ENCODE measurements at regions not wholly inside any gene's neighbourhood (a gene's known extent, or its start where the extent isn't known, plus 50 kb on each side); places are given as distances from the start of the nearest gene placed in this dataset.
"Not testable (repeated sequence)": the region's sequence is repeated elsewhere in the genome, so short reads cannot be mapped to it uniquely, and the experiment has no call there.

DNA sequence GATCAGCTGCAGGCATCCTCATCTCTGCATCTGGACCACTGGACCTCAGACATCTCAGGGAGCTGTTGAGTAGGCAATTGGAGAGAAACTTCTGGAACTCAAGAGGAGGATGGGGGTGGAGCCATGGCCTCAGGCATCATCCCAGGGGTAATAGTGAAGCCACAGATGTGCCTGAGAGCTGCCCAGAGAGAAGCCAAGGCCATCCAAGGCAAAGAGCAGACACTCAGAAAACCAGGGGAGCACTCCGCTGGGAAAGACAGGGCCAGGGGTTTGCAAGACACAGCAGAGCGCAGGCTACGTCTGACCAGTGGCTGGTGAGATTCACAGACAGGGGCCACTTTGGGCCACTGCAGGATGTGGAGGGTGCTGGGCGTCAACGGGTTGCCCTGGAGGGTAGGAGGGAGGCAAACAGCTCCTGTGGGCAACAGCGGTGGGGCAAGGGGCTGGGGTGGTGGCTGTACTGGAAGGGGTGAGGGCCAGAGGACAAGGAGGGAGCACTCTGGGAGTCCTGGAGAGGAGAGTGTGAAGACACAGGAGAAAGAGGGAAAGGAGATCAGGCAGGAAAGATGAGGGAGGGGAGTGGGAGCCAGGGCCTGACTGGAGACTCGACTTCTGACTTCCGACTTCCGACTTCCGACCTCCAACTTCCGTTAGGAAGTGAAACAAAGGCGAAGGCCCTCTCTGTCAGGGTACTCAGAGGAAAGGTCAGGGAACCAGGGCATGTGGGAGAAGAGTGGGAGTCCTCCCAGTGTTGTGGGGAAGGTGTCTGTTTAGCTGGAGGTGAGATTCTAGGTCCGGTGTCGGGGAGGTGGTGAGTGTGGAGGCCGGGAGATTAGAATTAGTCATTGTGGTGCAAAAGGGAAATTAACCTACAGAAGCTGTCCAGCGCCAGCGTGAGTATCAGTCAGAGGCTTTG is 69.7 kb upstream of the ANTXRL start:
- DNase-seq (ENCODE audit: insufficient read length, low spot score) (no peak), FAIRE-seq (no peak)
- TF ChIP-seq, protein P1, sequence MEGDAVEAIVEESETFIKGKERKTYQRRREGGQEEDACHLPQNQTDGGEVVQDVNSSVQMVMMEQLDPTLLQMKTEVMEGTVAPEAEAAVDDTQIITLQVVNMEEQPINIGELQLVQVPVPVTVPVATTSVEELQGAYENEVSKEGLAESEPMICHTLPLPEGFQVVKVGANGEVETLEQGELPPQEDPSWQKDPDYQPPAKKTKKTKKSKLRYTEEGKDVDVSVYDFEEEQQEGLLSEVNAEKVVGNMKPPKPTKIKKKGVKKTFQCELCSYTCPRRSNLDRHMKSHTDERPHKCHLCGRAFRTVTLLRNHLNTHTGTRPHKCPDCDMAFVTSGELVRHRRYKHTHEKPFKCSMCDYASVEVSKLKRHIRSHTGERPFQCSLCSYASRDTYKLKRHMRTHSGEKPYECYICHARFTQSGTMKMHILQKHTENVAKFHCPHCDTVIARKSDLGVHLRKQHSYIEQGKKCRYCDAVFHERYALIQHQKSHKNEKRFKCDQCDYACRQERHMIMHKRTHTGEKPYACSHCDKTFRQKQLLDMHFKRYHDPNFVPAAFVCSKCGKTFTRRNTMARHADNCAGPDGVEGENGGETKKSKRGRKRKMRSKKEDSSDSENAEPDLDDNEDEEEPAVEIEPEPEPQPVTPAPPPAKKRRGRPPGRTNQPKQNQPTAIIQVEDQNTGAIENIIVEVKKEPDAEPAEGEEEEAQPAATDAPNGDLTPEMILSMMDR (IDR thresholded peaks at IDR 0.05; ENCODE audit: insufficient read depth, missing control alignments) = no peak

DNA sequence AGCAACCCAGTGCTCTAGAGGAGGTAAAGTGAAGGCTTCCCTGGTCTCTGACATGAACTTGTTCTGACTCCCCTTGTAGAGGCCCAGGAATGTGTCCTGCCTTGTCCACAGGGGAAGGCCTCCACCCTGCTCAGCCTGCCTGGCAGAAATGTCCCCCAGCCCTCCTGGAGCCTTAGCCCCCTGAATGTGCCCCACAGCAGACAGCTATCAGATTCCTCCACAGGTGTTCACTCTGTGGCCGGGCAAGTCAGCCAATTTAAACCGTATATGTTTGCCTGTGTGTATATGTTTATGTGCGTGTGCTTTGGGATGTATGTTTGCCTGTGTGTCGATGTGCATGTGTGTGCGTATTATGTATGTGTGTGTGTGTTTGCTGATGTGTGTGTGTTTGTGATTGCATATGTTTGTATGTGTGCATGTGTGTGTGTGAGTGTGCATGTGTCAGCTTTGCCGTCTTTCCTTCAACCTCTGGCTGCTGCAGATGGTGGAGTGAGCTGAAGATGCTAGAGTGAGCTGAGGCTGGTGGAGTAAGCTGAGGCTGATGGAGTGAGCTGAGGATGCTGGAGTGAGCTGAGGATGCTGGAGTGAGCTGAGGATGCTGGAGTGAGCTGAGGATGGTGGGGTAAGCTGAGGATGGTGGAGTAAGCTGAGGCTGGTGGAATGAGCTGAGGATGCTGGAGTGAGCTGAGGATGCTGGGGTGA is 68.9 kb upstream of the ANTXRL start:
- no peak for DNase-seq (ENCODE audit: insufficient read length, low spot score)
- TF ChIP-seq, protein P1 (IDR thresholded peaks at IDR 0.05; ENCODE audit: insufficient read depth, missing control alignments) = no peak
- no peak for FAIRE-seq

DNA sequence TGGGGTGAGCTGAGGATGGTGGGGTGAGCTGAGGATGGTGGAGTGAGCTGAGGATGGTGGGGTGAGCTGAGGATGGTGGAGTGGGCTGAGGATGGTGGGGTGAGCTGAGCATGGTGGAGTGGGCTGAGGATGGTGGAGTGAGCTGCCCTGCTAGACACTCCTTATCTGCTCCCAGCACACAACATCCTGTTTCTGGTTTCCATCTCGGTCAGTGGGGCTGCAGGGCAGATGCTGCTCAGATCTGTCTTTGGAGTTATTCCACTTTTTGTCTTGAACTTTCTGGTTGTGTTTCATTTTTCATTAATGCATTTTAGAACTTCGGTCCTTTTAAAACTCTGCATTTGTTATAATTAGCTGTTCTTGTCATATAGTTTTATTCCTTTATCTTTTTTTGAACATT is 67.9 kb upstream of the ANTXRL start:
- TF ChIP-seq, protein P1 (IDR thresholded peaks at IDR 0.05; ENCODE audit: insufficient read depth, missing control alignments) = no peak
- no peak for DNase-seq (ENCODE audit: insufficient read length, low spot score)
- FAIRE-seq = no peak

DNA sequence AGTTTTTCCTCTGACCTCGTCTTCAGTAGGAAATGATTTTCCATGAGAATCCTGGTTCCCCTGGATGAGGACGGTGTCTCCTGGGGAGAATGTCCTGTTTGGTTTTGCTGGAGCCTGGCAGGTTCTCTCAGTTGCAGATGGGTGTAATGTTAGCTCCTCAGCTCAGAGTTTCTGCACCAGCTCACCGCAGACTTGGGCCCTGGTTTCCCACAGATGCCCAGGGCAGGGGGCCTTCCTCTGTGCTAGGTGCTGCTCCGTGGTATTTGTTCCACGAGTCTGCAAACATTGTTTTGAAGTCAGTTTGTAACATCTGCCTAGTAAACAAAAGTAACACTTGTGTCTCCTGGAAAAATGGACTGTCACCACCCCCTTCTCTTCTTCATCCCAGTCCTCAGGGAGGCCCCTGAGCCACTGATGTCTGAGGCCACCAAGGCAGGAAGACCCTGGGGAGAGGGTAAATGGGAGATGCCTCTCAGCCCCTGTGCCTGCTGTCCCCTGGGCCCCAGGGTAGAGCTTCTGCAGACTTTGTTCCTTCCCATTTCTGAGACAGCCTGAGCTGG is 67.3 kb upstream of the ANTXRL start:
- FAIRE-seq; DNase-seq (ENCODE audit: insufficient read length, low spot score): not testable (repeated sequence)

DNA sequence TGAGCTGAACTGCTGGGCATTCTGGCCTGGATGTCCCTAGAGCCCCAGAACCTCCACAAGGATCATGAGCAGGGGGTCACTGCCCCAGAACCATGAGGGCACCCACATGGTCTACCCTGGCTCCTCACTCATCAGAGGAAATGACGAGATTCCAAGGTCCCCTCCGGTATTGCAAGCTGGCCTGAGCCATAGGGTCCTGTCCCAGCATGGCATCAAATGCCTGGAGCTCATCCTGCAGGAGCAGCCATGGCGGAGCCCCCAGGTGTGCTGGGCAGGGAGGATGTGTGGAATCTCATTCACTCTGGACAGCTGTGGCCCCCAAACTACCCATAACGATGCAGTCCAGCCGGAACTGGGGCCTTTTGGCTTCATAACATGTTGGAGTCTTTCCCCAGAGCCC is 66.6 kb upstream of the ANTXRL start:
- FAIRE-seq = no peak
- TF ChIP-seq, protein P1 (IDR thresholded peaks at IDR 0.05; ENCODE audit: insufficient read depth, missing control alignments) = no peak
- no peak for DNase-seq (ENCODE audit: insufficient read length, low spot score)

DNA sequence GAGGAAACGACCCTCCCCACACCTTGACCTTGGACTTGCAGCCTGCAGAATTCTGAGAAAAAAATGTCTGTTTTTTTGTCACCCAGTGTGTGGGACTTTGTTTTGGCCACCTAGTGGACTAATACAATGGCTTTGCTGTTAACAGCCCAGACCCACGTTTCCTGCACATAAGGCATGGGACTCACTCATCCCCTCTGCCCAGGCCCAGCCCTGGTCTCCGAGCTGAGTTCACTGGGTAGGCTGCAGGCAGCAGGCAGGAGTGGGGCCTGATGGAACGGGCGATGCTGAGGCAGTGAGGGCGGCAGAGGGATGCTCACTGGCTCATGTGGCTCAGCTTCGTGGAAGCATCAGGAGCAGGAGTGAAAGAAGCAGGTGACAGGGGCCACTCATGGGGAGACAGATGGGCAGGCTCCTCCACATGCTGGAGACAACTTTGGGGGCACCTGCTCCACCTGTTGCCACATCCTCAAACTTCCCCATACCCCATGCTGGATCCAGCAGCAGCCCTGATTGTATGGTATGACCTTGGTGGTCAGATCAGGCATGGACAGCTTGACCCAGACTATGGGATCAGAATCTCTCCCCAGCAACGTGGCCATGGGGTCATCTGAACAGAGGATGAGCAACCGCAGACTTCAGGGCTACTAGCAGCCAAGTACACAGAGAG is 65.8 kb upstream of the ANTXRL start:
- DNase-seq (ENCODE audit: insufficient read length, low spot score) (no peak), FAIRE-seq (no peak)
- TF ChIP-seq, protein P1 (IDR thresholded peaks at IDR 0.05; ENCODE audit: insufficient read depth, missing control alignments) = no peak

DNA sequence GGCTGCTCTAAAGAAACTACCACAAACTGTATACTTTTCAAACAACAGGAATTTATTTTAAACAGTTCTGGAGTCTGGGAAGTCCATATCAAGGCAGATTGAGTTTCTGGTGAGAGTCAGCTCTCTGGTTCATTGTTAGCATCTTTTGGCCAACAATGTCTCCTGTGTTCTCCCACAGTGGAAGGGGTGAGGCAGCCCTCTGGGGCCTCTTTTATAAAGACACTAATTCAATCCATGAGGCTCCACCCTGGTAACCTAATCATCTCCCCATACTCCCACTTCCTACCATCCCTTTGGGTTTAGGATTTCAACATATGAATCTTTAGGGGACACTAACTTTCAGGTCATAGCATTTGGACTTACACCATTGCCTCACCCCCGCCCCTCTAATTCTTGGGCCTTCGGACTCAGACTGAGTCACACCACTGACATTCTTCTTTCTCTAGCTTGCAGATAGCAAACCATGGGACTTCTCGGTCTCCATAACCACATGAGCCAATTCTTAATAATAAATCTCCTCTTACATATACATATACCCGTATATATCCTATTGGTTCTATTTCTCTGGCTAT is 64.3 kb upstream of the ANTXRL start:
- DNase-seq (ENCODE audit: insufficient read length, low spot score) = no peak
- TF ChIP-seq, protein P1 (IDR thresholded peaks at IDR 0.05; ENCODE audit: insufficient read depth, missing control alignments) = no peak
- no peak for FAIRE-seq
